ENCODE measurements at regions not wholly inside any gene's neighbourhood (a gene's known extent, or its start where the extent isn't known, plus 50 kb on each side); places are given as distances from the start of the nearest gene placed in this dataset.

DNA sequence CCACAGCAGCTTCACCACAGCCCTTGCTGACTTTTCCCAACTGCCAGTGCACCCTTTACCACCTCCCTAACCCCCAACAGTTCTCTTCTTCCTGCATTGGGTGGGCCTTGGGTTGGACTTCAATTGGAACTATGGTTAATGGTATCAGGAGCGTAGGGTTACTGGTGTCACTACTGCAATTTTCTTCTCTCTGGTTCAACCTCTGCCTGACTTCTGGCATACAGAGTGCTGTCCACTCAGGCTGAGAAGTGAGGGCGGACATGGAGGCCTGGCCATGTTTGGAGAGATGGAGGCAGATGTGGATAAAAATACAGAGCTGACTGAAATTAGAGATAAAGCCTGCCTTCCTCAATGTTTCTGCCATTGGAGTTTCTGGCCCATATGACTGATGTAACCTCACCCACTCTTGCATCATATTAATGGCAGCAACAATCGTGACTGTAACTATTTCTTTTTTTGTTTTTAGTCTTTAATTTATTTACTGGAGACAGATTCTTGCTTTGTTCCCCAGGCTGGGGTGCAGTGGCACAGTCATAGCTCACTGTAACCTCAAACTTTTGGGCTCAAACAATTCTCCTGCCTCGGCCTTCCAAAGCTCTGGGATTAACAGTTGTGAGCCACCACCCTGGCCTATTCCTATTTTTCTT is 87.8 kb downstream of the NAV1 start:
- RAD21 ChIA-PET (ENCODE audit: low non-redundant PET in 1 of 2, low total read pairs in 2 of 2, uncharacterized antibody in 2 of 2, unreplicated experiment in 2 of 2) = no interaction called here
- H3K9me2 ChIP-seq (ENCODE audit: insufficient read depth) = no peaks in the 10 kb centered on the region
- H3K4me2 ChIP-seq (ENCODE audit: low read length) = no peak overlapping the region
- TF ChIP-seq CEBPB (IDR thresholded peaks at IDR 0.05; ENCODE audit: low read depth) (0 out of 2 replicates have a peak, but pooled peaks have one; percentile 13), EZH2 (IDR thresholded peaks at IDR 0.05) (no peak)
- no peak overlapping the region for H3K27ac ChIP-seq (ENCODE audit: low read depth, low read length)
- no TSS peak for BruUV-seq (replicated peaks)
- no peak for ATAC-seq
- no peaks in the 10 kb centered on the region for H3K9me3 ChIP-seq (ENCODE audit: control insufficient read depth in 1 of 2, insufficient read depth in 1 of 2, low read depth in 1 of 2, low read length in 2 of 2)
- no peak overlapping the region for H2AFZ ChIP-seq (ENCODE audit: low read depth, low read length, poor library complexity, severe bottlenecking)
- H3K79me2 ChIP-seq (ENCODE audit: insufficient read depth, low read length) = no peaks in the 10 kb centered on the region
- CTCF ChIA-PET = no interaction called here
- H3K4me1 ChIP-seq (ENCODE audit: control insufficient read depth in 1 of 2, insufficient read depth in 2 of 2, low read length in 2 of 2) = no peaks in the 10 kb centered on the region
- no peak overlapping the region for H3K4me3 ChIP-seq (replicated peaks in 1 of 2; ENCODE audit: low read depth in 1 of 2, low read length in 2 of 2)
- no peak overlapping the region for H3K9ac ChIP-seq (ENCODE audit: low read length)
- intact Hi-C loops (cut with micrococcal nuclease) = no loop called here
- H3K36me3 ChIP-seq (ENCODE audit: control insufficient read depth in 1 of 2, insufficient read depth in 2 of 2, low read length in 2 of 2) = no peaks in the 10 kb centered on the region
- DNase-seq (ENCODE audit: low read depth, low spot score) = no peak
- H3K27me3 ChIP-seq (ENCODE audit: insufficient read depth, low read length) = no peaks in the 10 kb centered on the region
- POLR2A ChIA-PET = no interaction called here
- no peaks in the 10 kb centered on the region for H4K20me1 ChIP-seq (ENCODE audit: insufficient read depth)

DNA sequence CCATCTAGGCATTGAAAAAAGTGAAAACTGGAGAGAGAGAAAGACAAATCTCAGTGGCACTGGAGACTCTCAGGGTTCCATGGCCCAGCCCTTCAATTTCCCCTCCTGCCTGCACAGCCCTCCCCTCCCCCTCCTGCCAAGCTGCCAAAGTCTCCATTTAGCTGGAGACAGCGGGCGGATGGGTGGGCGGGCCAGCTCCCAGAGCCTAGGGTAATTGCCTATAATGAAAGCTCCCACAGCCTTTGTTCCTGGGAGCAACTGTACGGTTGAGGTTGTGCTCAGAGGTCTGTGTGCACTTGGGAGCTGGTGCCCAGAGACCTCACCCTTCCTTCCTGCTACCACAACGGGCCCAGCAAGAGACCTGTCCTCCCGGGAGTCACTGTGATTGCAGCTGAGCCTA is 89.6 kb downstream of the NAV1 start:
- DNase-seq (ENCODE audit: low read depth, low spot score) = no peak
- RAD21 ChIA-PET (ENCODE audit: low non-redundant PET in 1 of 2, low total read pairs in 2 of 2, uncharacterized antibody in 2 of 2, unreplicated experiment in 2 of 2) = no interaction called here
- no TSS peak for BruUV-seq (replicated peaks)

DNA sequence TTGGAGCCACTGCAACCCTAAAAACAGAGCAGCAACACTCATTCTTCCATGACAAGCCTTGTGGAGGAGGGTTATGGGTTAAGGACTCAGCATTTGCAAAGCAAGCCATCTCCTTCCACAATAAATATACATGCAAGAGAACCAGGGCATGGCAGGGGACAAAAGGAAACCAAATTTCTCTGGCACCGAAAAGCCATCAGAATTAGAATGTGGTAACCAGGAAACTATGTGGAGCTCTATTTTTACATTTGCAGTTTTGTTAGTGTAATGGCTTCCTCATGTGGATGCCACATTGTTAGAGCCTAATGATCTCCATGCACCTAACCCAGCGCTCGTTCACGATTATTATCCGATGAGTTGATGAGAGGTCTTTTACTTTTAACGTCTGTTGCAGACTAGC is 91.7 kb downstream of the NAV1 start:
- Histone ChIP-seq H3K4me2 (ENCODE audit: low read length) (no peak overlapping the region), H3K9me3 (ENCODE audit: control insufficient read depth in 1 of 2, insufficient read depth in 1 of 2, low read depth in 1 of 2, low read length in 2 of 2) (no peaks in the 10 kb centered on the region), H3K4me3 (replicated peaks in 1 of 2; ENCODE audit: low read depth in 1 of 2, low read length in 2 of 2) (no peak overlapping the region), H3K9me2 (ENCODE audit: insufficient read depth) (no peaks in the 10 kb centered on the region), H3K4me1 (ENCODE audit: control insufficient read depth in 1 of 2, insufficient read depth in 2 of 2, low read length in 2 of 2) (no peaks in the 10 kb centered on the region), H2AFZ (ENCODE audit: low read depth, low read length, poor library complexity, severe bottlenecking) (no peak overlapping the region), H3K9ac (ENCODE audit: low read length) (no peak overlapping the region), H4K20me1 (ENCODE audit: insufficient read depth) (no peaks in the 10 kb centered on the region), H3K36me3 (ENCODE audit: control insufficient read depth in 1 of 2, insufficient read depth in 2 of 2, low read length in 2 of 2) (no peaks in the 10 kb centered on the region), H3K27ac (ENCODE audit: low read depth, low read length) (no peak overlapping the region), H3K27me3 (ENCODE audit: insufficient read depth, low read length) (no peaks in the 10 kb centered on the region; the same call in 1 of the 2 replicates), H3K79me2 (ENCODE audit: insufficient read depth, low read length) (no peaks in the 10 kb centered on the region)
- intact Hi-C loops (cut with micrococcal nuclease) = no loop called here
- RAD21 ChIA-PET (ENCODE audit: low non-redundant PET in 1 of 2, low total read pairs in 2 of 2, uncharacterized antibody in 2 of 2, unreplicated experiment in 2 of 2) = no interaction called here
- TF ChIP-seq, protein P1, sequence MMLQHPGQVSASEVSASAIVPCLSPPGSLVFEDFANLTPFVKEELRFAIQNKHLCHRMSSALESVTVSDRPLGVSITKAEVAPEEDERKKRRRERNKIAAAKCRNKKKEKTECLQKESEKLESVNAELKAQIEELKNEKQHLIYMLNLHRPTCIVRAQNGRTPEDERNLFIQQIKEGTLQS (IDR thresholded peaks at IDR 0.05) = no peak
- no peak for TF ChIP-seq POLR2AphosphoS5 (IDR thresholded peaks at IDR 0.05; ENCODE audit: low read depth, low read length)
- TF ChIP-seq, protein P2, sequence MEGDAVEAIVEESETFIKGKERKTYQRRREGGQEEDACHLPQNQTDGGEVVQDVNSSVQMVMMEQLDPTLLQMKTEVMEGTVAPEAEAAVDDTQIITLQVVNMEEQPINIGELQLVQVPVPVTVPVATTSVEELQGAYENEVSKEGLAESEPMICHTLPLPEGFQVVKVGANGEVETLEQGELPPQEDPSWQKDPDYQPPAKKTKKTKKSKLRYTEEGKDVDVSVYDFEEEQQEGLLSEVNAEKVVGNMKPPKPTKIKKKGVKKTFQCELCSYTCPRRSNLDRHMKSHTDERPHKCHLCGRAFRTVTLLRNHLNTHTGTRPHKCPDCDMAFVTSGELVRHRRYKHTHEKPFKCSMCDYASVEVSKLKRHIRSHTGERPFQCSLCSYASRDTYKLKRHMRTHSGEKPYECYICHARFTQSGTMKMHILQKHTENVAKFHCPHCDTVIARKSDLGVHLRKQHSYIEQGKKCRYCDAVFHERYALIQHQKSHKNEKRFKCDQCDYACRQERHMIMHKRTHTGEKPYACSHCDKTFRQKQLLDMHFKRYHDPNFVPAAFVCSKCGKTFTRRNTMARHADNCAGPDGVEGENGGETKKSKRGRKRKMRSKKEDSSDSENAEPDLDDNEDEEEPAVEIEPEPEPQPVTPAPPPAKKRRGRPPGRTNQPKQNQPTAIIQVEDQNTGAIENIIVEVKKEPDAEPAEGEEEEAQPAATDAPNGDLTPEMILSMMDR (IDR thresholded peaks at IDR 0.05 in 2 of 3, conservative IDR thresholded peaks at IDR 0.05 in 1 of 3; ENCODE audit: borderline replicate concordance in 1 of 3, insufficient read depth in 1 of 3, low read depth in 2 of 3, low read length in 2 of 3) = no peak
- CTCF ChIA-PET = no interaction called here
- ATAC-seq (no peak), DNase-seq (ENCODE audit: low read depth, low spot score) (no peak)
- POLR2A ChIA-PET = no interaction called here
- BruUV-seq (replicated peaks) = no TSS peak

More for the DNA sequence above, 89.6 kb downstream of the NAV1 start:
- Histone ChIP-seq H3K9me3 (ENCODE audit: control insufficient read depth in 1 of 2, insufficient read depth in 1 of 2, low read depth in 1 of 2, low read length in 2 of 2) (no peaks in the 10 kb centered on the region), H3K4me3 (replicated peaks in 1 of 2; ENCODE audit: low read depth in 1 of 2, low read length in 2 of 2) (no peak overlapping the region), H3K79me2 (ENCODE audit: insufficient read depth, low read length) (no peaks in the 10 kb centered on the region), H2AFZ (ENCODE audit: low read depth, low read length, poor library complexity, severe bottlenecking) (no peak overlapping the region), H3K27me3 (ENCODE audit: insufficient read depth, low read length) (no peaks in the 10 kb centered on the region; the same call in 1 of the 2 replicates), H3K4me2 (ENCODE audit: low read length) (no peak overlapping the region), H4K20me1 (ENCODE audit: insufficient read depth) (no peaks in the 10 kb centered on the region), H3K36me3 (ENCODE audit: control insufficient read depth in 1 of 2, insufficient read depth in 2 of 2, low read length in 2 of 2) (no peaks in the 10 kb centered on the region), H3K9me2 (ENCODE audit: insufficient read depth) (no peaks in the 10 kb centered on the region), H3K9ac (ENCODE audit: low read length) (no peak overlapping the region), H3K4me1 (ENCODE audit: control insufficient read depth in 1 of 2, insufficient read depth in 2 of 2, low read length in 2 of 2) (no peaks in the 10 kb centered on the region), H3K27ac (ENCODE audit: low read depth, low read length) (no peak overlapping the region)
- TF ChIP-seq SIN3A (IDR thresholded peaks at IDR 0.05; ENCODE audit: low read depth) = no peak
- intact Hi-C loops (cut with micrococcal nuclease) = no loop called here
- ATAC-seq = no peak
- CTCF ChIA-PET = no interaction called here
- POLR2A ChIA-PET = no interaction called here
